Muscle layer of colon (tissue), 2 donors: ENCODE measurements at regions not wholly inside any gene's neighbourhood (a gene's known extent, or its start where the extent isn't known, plus 50 kb on each side); places are given as distances from the start of the nearest gene placed in this dataset.

Experiments used
- H3K27ac ChIP-seq: one replicate; pipeline ENCODE4 v1.7.0; 2013; ENCODE audit warnings: low read depth, mild to moderate bottlenecking, low read length, moderate library complexity
- H3K27me3 ChIP-seq, 2 donors: one replicate each; pipeline ENCODE4 v1.7.0; 2013; ENCODE audit warnings: low read length in 2 of 2, mild to moderate bottlenecking in 2 of 2; ENCODE audit not compliant: insufficient read depth in 2 of 2, control insufficient read depth in 1 of 2
- H3K36me3 ChIP-seq: one replicate; pipeline ENCODE4 v1.7.0; 2013; ENCODE audit warnings: mild to moderate bottlenecking, low read length; ENCODE audit not compliant: insufficient read depth
- H3K4me1 ChIP-seq: one replicate; pipeline ENCODE4 v1.7.0; 2013; ENCODE audit warnings: mild to moderate bottlenecking, low read length; ENCODE audit not compliant: insufficient read depth
- H3K4me3 ChIP-seq, 2 donors: one replicate each; pipeline ENCODE4 v1.7.0; 2013; ENCODE audit warnings: low read length in 2 of 2, low read depth in 1 of 2, mild to moderate bottlenecking in 1 of 2, moderate library complexity in 1 of 2
- H3K9ac ChIP-seq: one replicate; pipeline ENCODE4 v1.7.0; 2013; ENCODE audit warnings: low read length
- H3K9me3 ChIP-seq: one replicate; pipeline ENCODE4 v1.7.0; 2013; ENCODE audit warnings: mild to moderate bottlenecking, low read length
- donor health status: abdominal sarcoma.
- donor health status: Adenocarcinoma of cecum.

DNA sequence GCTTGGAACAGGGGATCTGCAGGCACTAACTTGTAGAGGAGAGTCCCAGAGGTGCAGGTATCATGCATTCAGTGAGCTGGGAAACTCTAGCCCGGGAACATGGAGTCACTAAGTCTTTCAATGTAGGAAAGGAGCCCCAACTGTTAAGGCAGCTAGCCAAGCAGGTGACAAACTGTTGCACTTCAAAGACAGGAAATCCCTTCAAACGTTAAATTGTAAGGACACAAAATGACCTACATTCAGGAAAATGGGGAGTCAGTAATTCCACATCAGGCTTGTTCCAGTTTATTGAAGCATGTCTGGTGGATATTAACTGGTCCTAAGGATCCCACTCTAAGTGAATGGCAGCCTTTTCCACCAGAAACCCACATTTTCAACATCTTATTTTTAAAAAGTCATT is 364.5 kb downstream of the MTX2 start:
- H3K9me3 ChIP-seq, result no peaks in the 10 kb centered on the region
- no peak overlapping the region for H3K9ac ChIP-seq
- H3K27ac ChIP-seq, result no peak overlapping the region
- H3K4me1 ChIP-seq, result peaks cover 6% of the 10 kb centered on the region
- H3K36me3 ChIP-seq, result no peaks in the 10 kb centered on the region
- no peaks in the 10 kb centered on the region for H3K27me3 ChIP-seq
- no peak overlapping the region for H3K4me3 ChIP-seq

DNA sequence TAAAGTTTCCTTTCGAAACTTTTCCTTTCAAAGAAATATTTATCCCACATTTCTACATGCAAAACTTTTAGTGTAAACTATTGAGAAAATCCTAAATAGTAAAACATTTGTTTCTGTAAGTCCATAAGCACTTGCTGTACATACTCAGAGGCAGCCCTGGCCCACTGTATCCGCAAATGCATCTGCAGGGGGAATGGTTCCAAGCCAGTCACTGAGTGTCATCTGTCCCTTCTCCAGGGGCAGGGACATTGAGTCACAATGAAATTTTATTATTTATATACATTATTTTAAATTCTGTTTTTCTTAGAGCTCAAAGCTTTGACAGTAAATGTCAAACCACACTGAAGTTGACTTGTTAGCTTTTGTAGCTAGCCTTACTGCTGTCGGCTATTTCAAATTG is 367.2 kb downstream of the MTX2 start:
- Histone ChIP-seq H3K36me3 (no peaks in the 10 kb centered on the region), H3K9me3 (no peaks in the 10 kb centered on the region), H3K4me3 (no peak overlapping the region), H3K4me1 (peaks cover 12% of the 10 kb centered on the region), H3K27me3 (no peaks in the 10 kb centered on the region), H3K27ac (no peak overlapping the region), H3K9ac (no peak overlapping the region)

DNA sequence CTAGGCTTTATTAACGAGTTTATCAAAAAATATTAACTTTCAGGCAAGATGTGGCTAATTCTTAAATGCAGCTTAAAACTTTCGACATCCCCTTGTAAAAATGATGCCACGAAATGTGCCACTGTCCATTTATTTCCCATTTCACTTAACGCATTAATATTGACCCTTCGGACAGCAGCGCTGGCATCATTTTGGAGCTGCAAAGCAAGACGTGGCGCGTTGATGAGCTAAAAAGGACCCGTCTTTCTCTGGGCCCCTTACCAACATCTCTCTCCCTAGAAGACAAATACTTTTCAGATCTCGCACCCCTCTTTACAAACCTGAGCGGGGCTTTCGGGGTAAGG is 367.9 kb downstream of the MTX2 start:
- peak overlapping the region; percentile 34 for H3K9ac ChIP-seq
- H3K4me3 ChIP-seq, result peak overlapping the region; percentile 64 to 89
- H3K27me3 ChIP-seq, result no peaks in the 10 kb centered on the region
- peak overlapping the region; percentile 76 for H3K27ac ChIP-seq
- peaks cover 12% of the 10 kb centered on the region for H3K4me1 ChIP-seq
- H3K9me3 ChIP-seq, result no peaks in the 10 kb centered on the region
- H3K36me3 ChIP-seq, result no peaks in the 10 kb centered on the region

DNA sequence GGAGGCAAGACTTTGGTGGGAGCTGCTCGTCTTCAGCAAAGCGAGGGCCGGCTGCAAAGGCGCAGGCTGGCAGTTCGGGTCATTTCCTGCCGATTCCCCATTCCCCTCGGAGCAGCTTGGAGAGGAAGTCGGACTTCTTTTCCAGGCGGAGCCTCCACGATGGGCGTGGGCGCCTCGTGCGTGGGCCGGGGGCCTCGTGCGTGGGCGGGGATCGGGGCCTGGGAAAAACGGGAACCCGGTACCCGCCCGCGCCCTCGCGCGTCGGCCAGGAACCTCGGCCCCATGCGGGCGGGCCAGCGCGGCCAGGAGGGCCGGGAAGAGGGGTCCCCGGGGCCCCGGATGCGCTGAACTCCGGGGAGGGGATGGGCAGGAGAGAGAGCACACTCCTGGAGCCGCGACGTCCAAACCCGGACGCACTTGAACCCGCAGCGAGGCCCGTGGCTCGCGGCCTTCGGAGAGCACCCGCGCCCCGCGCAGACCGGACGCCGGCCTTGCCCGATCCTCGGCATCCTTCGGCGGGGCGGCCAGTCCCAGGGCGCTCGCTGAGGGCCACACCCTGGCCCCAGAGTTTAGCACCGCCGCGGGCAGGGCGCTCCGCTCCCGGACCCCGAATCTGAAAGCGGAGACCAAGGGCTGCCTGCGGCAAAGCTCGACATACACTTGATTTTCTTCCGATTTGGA is 368.4 kb downstream of the MTX2 start:
- H3K4me3 ChIP-seq, result peak overlapping the region; percentile 64 to 89
- no peaks in the 10 kb centered on the region for H3K9me3 ChIP-seq
- peaks cover 12% of the 10 kb centered on the region for H3K4me1 ChIP-seq
- no peaks in the 10 kb centered on the region for H3K36me3 ChIP-seq
- no peaks in the 10 kb centered on the region for H3K27me3 ChIP-seq
- H3K9ac ChIP-seq, result peak overlapping the region; percentile 34
- H3K27ac ChIP-seq, result peak overlapping the region; percentile 76

DNA sequence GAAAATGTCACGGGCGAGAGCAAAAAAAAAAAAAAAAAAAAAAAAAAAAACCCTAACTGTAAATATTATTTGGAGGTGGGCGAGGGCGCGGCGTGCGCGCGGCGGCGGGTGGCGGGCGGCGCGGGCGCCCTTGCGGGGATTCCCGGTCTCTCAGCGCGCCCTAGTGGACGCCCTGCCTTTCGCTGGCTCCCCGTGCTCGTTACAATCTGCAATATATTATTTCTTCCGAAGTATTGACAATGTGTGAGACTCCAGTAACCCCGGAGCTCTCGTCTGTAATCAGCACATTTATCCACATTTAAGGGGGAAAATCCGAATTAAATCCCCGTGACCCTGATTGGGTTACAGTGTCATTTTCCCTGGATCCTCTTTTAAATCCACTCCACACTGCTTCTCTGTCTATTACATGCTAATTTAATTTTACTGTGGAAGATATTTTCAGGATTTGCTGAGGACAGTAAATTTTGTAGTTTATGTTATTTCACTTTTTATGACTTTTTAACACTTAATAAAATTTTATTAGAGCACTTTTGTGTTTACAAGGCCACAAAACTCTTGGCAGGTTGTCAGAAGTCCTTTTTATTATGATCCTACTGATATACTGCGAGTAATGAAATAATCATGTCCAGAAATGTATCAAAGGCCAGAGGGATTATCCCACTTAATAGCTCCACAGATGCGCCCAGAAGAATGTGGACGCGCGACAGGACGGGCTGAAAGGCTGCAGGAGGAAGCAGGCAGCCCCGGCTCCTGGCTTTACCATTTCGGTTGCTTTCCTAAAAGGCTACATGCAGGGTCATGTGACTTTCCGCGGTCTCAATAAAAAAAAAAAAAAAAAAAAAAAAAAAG is 369.1 kb downstream of the MTX2 start:
- Histone ChIP-seq H3K9ac (no peak overlapping the region), H3K27ac (peak overlapping the region; percentile 76), H3K36me3 (no peaks in the 10 kb centered on the region), H3K9me3 (no peaks in the 10 kb centered on the region), H3K27me3 (no peaks in the 10 kb centered on the region), H3K4me1 (peaks cover 12% of the 10 kb centered on the region), H3K4me3 (peak overlapping the region; percentile 64 to 89)

DNA sequence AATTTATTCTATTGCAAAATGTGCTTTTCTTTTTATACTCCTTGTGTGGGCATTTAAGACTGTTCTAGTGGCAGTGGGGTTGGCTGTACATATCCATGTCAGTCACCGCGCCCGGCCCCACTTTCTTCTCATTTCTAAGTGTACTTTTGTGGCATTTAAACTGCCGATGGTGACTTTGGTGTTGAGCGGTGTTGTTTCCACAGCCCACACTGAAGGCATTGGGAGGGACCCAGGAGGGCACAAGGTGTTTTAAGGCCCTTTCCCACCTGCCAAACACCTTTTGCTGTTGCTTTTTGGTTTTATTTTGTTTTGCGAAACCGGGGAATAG is 369.7 kb downstream of the MTX2 start:
- Histone ChIP-seq H3K4me1 (peaks cover 12% of the 10 kb centered on the region), H3K36me3 (no peaks in the 10 kb centered on the region), H3K9me3 (no peaks in the 10 kb centered on the region), H3K9ac (no peak overlapping the region), H3K27me3 (no peaks in the 10 kb centered on the region), H3K4me3 (no peak overlapping the region), H3K27ac (no peak overlapping the region)

DNA sequence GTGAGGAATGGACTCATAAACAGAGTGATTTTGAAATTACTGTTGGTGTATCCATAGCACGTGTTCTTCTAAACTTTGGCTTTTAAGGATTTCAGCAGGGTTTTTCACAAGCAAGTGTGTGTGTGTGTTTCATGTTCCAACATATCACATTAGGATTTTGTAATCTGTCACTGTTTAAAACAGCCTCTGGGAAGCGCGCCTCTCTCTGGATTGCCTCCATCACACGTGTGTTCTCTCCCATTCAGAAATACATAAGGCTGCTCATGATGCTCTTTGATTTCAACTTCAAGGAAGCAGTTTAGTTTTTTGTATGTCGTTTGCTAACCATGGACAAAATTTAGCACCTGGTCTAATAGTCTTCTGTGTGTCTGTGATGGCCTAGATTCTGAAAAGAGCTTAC is 370.4 kb downstream of the MTX2 start:
- no peak overlapping the region for H3K4me3 ChIP-seq
- H3K27ac ChIP-seq, result no peak overlapping the region
- peaks cover 12% of the 10 kb centered on the region for H3K4me1 ChIP-seq
- H3K9me3 ChIP-seq, result no peaks in the 10 kb centered on the region
- no peak overlapping the region for H3K9ac ChIP-seq
- no peaks in the 10 kb centered on the region for H3K36me3 ChIP-seq
- no peaks in the 10 kb centered on the region for H3K27me3 ChIP-seq

DNA sequence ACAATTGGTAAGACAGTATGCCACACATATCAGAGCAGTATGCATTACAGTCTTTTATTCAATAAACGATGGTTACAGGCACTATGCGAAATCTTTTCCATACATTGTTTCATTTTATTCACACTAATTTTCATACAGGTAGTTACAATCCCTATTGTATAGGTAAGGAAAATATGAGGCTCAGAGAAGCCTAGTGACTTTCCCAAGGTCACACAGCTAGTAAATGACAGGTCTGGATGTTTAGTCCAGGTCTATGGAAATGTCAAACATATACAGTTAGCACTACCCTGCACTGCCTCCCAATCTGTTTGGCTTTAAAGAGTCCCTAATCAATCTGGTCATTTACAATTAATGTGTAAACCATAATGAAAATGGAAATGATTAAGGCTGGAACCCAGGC is 372.2 kb downstream of the MTX2 start:
- no peak overlapping the region for H3K27ac ChIP-seq
- H3K9me3 ChIP-seq, result no peaks in the 10 kb centered on the region
- H3K4me1 ChIP-seq, result peaks cover 12% of the 10 kb centered on the region
- no peak overlapping the region for H3K4me3 ChIP-seq
- H3K9ac ChIP-seq, result no peak overlapping the region
- H3K27me3 ChIP-seq, result no peaks in the 10 kb centered on the region
- no peaks in the 10 kb centered on the region for H3K36me3 ChIP-seq

DNA sequence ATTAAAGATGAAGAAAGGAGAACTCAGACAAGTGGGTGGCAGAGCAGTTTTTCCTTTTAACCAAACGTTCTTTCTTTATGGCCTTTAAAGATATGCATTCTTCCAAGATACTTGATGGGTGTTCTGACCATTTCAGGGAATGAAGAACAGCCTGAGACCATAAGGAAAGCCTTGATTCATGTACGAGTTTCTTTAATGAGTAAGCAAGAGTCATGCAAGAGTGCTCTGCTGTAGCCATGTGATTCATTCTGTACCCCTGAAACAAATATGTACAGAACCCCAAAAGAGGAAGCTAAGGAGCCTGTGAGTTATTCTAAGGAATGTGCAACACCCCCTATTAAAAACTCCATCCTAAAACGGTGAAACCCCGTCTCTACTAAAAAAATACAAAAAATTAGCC is 372.8 kb downstream of the MTX2 start:
- no peak overlapping the region for H3K9ac ChIP-seq
- H3K9me3 ChIP-seq, result no peaks in the 10 kb centered on the region
- H3K27me3 ChIP-seq, result no peaks in the 10 kb centered on the region
- no peak overlapping the region for H3K27ac ChIP-seq
- peaks cover 12% of the 10 kb centered on the region for H3K4me1 ChIP-seq
- no peaks in the 10 kb centered on the region for H3K36me3 ChIP-seq
- H3K4me3 ChIP-seq, result no peak overlapping the region

DNA sequence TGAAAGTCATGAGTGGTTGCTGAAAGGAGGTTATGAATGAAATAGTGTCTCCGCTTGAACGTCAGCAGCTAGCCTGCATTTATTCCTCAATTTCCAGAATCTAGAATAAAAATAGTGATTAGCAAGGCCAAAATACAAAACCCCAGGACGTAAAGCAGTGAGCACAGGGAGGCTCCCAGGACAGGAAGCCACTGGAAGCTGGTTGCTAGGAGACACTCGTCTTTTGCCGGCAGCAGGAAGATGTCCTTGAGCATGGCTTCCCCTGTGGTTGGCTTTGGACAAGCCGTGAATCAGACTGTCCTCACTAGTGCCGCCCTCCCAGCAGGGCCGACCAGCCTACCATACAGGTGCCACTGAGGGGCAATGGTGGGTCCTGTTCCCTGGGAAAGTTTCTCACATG is 374.4 kb downstream of the MTX2 start:
- no peaks in the 10 kb centered on the region for H3K27me3 ChIP-seq

DNA sequence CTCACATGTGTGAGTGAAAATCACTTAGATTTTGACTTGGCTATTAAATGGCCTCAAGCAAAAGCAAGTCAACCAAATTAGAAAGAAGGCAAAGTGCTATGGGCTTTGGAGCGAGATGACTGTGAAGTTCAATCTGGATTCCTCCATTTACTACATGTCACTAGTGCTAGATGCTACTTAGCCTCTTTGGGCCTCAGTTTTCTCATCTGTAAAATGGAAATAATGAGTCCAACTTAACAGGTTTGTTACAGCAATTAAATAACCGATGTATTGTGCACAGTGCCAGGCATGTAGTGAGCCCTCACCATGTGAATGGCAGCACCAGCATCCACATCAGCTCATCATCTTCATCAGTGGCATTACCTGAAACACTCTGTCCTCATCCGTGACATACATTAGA is 376.3 kb downstream of the MTX2 start:
- Histone ChIP-seq H3K27ac (no peak overlapping the region), H3K9ac (no peak overlapping the region), H3K4me1 (no peaks in the 10 kb centered on the region), H3K4me3 (no peak overlapping the region), H3K36me3 (no peaks in the 10 kb centered on the region), H3K9me3 (no peaks in the 10 kb centered on the region), H3K27me3 (no peaks in the 10 kb centered on the region)

More for the DNA sequence above, 374.4 kb downstream of the MTX2 start:
- no peak overlapping the region for H3K27ac ChIP-seq
- no peak overlapping the region for H3K4me3 ChIP-seq
- H3K9me3 ChIP-seq, result no peaks in the 10 kb centered on the region
- no peaks in the 10 kb centered on the region for H3K36me3 ChIP-seq
- peaks cover 7% of the 10 kb centered on the region for H3K4me1 ChIP-seq
- H3K9ac ChIP-seq, result no peak overlapping the region
